HTR-8/SVneo (cell line): ENCODE measurements at regions not wholly inside any gene's neighbourhood (a gene's known extent, or its start where the extent isn't known, plus 50 kb on each side); places are given as distances from the start of the nearest gene placed in this dataset.
"Not testable (repeated sequence)": the region's sequence is repeated elsewhere in the genome, so short reads cannot be mapped to it uniquely, and the experiment has no call there.

ENCODE experiments used
- DNase-seq: peaks from one replicate; pipeline ENCODE4 v3.0.0; 2011; ENCODE audit warnings: low spot score, mixed read lengths; ENCODE audit not compliant: insufficient read length
- FAIRE-seq: peaks from 2 replicates; lab custom pipeline; 2011; peaks lifted over from hg19 to GRCh38; lab: Jason Lieb, UNC

DNA sequence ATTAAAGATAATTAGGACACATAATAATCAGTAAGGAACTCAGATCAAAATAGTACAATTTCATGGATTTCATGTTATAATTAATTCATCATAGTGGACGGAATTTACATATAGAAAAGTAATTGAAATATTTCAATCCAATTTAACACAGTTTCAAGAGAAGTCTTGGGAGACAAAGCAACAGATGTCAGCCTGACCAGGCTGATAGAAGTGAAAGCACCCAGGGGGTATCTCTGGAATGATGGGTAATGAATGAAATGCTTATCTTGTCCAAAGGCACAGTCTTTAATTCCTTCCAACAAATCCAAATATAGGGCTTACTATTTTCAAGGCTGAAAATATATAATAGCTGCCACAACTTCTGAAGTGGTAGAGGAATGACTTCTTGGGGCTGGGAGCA is 629.3 kb upstream of the RGMB start:
- FAIRE-seq (no peak), DNase-seq (no peak)

DNA sequence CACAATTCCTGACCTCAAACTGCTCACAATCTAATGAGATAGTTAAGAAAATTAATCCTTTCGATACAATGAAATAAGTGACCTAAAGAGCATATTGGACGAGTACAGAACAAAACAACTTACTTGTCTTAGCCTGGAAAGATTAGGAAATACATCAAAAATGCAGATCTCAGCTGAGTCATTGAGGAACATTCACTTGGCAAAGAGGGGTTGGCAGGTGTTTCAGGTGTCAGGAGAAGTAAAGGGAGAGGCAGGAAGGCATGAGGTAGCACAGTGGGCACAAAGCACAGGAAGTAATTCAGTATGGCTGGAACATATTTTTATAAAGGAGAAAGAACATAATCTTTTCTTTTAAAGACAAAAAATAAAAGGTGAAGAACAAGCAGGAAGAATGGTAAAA is 628.8 kb upstream of the RGMB start:
- DNase-seq: no peak
- no peak for FAIRE-seq

DNA sequence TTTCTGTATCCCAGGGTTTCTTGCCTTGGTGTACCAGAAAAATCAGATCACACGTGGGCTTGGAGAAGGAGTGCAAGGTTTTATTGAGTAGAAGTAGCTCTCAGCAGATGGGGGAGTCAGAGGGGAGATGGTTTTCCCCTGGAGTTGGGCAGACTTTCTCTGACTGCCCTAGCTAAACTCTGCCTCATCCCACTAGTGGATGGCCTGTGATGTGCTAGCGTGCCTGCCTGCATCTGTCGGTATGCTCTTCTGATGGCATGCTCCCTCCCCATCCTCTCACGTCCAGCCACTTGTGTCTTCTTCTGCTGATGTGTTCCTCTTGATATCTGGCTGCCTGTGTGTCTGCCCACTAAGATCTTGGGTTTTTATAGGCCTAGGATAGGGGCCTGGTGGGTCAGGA is 616.1 kb upstream of the RGMB start:
- FAIRE-seq (no peak), DNase-seq (no peak)

DNA sequence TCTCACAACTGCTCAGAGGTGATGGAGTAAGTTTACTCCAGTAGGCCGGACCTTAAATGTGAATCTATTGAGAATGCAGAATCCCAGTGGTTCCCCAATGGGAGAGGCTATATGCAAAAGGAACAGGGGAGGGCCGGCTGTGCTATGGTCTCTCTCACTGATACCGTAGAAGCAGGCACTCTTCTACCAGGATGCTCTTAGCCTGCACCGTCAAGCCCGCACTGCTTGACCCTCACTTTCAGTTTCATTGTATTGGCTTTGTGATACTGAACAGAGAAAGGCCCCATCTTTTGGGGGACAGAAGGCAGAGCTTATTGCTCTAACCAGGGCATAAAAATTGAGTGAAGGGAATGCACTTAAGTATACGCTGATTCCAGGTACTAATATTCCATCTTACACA is 615.0 kb upstream of the RGMB start:
- DNase-seq (no peak), FAIRE-seq (no peak)

DNA sequence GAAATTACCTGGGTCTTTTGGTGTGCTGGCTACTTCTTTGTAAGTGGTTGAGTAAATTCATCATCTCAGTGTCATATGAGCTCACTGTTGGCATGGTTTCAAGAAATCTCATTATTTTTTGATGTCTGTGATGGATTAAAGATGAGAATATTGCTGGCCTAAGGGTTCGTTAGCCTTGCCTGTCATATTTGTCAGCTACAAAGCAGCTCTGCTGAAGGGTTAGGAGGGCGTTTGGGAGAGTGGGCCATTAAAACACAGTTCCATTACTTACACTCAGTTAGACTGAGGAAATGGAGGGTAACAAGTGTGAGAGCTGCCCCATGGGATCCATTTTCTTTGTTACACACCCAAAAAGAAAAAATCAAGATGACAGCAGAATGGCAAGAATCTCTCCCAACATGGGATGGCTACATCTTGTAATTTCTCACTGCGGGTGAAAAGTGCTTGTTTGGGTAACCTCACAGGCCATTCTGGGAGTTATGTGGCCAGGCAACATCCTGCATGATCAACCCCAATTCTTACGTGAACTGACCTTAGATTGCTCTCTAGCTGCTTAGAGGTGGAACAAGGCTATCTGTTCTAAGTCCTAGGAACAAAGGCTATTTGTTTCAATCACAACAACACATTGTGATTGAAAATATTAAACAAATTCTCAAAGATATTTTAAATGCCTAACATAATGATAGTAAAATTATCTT is 609.5 kb upstream of the RGMB start:
- FAIRE-seq (no peak), DNase-seq (no peak)

DNA sequence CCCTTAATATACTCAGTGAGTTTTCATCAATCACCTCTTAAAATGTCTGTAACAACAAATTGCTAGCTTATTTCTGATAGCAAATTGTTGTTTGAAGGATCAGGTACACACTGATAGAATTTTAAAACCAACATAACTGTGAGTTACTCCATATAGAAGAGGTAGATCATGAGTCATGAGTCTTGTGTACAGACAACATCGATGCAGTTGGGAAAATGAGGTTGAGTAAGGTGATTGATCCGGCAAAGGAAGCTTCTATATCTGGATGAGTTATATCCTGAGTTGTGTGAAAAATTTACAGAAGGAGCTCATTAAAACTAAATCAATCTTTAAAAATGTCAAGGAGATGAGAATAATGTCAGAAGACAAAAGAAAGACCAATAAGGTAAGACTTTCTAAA is 604.6 kb upstream of the RGMB start:
- FAIRE-seq (peak; percentile 23), DNase-seq (no peak)

DNA sequence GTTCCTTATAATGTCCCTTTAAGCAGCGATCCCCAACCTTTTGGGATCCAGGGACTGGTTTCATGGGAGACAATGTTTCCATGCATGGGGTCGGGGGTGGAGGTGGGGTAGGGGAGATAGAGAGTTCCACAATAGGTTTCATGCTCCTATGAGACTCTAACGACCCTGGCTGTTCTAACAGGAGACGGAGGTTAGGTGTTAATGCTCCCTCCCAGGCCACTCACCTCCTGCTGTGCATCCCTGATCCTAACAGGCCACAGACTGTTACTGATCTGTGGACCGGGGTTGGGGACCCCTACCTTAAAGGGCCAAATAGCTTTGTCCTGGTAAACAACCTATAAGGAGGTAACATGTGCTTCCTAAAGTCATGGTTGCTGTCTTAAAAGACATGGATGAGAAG is 602.5 kb upstream of the RGMB start:
- DNase-seq (no peak), FAIRE-seq (no peak)

DNA sequence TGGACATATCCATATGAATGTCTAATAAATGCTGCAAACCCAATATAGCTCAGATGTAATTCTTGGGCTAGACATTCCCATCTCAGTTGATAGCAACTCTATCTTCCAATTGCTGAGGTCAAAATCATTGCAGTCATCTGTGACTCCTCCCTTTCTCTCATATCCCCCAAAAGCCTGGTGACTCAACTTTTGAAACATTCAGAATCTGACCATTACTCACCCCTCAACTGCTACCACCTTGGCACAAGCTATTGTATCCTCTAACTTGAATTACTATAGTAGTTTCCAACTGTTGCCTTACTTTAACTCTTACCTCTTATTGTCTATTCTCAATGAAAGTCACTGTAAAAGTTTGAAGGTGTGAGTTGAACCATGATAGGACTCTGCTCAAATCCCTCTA is 600.1 kb upstream of the RGMB start:
- FAIRE-seq (no peak), DNase-seq (no peak)

DNA sequence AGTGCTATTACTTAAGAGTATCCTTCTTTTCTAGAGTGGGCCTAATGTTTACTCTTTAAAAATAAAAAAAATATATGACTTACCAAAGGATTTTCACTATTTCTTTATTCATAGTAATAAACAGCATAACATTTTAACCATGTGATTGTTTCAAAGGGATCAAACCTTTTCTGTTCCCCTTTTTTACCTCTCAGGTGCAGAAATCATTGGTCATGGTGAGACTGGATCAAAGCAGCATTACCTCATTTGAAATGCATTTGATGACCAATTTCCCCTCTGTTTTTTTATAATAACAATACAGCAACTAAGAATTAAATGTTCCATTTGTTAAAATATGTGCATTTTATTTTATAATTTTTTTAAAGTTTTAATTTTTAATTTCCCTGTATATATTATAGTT is 598.0 kb upstream of the RGMB start:
- DNase-seq (no peak), FAIRE-seq (no peak)

DNA sequence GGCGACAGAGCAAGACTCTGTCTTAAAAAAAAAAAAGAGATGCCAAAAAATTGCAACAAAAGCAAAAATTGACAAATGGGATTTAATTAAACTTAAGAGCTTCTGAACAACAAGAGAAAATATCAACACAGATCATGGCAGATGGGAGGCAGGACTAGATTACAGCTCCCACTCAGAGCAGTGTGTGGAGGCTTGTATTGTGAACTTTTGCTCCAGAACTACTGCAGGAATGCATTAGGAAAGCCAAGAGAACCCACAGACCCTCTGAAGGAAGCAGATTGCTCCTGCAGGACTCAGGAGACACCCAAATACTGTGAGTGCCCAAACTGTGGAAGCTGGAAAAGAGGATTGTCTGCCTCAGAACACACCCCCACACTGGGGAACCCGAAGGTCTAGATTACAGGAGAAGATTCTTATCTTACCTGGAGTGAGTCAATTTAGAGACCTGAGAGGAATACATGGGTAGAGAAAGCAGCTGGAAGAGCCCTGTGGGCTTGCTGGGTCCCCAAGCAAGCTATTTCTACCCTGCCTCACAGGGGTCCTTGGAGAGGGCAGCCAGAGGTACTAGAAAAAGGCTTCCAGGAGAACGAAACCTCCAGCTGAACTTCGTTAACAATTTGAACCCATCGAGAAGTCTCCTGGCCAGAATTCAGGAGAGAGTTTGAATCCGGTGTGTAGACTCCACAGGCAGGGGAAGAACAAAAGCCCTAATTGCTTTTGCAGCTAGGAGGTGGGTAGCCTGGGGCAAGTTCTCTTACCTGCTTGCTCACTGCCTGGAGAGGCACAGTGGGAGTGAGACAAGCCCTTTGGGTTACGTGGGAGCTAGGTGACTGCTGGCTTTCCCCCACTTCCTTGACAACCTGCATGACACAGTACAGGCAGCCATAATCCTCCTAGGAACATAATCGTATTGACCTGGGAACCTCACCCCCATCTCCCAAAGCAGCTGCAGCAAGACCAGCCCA is 593.4 kb upstream of the RGMB start:
- DNase-seq: no peak
- no peak for FAIRE-seq

DNA sequence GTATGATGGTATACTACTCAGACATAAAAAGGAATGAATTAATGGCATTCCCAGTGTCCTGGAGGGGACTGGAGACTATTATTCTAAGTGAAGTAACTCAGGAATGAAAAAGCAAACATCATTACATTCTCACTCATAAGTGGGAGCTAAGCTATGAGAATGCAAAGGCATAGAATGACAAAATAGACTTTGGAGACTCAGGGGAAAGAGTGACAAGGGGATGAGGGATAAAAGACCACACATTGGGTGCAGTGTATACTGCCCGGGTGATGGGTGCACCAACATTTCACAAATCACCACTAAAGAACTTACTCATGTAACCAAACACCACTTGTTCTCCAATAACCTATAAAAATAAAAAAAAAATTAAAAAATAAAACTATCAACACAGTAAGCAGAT is 587.3 kb upstream of the RGMB start:
- DNase-seq: no peak
- no peak for FAIRE-seq

DNA sequence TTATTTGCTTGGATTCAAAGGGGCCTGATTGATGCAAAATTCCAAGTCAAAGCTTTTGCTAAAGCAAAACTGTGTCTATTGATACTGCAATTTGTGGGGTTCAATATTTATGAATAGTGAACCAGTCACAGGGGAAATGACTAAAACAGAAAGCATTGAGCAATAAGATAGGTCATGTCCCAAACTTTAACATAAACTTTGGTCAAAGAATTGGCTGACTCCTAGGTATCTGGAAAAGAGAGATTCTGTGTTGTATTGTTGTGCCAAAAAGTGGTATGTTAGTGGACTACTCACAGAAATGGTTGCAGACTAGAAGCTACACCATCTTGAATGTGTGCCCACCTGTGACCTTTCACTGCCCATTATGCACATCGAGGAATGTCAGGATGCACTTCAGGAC is 585.5 kb upstream of the RGMB start:
- peak; percentile 65 for FAIRE-seq
- DNase-seq: no peak

DNA sequence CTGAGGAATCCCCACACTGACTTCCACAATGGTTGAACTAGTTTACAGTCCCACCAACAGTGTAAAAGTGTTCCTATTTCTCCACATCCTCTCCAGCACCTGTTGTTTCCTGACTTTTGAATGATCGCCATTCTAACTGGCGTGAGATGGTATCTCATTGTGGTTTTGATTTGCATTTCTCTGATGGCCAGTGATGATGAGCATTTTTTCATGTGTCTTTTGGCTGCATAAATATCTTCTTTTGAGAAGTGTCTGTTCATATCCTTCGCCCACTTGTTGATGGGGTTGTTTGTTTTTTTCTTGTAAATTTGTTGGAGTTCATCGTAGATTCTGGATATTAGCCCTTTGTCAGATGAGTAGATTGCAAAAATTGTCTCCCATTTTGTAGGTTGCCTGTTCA is 583.1 kb upstream of the RGMB start:
- not testable (repeated sequence) for FAIRE-seq, DNase-seq

DNA sequence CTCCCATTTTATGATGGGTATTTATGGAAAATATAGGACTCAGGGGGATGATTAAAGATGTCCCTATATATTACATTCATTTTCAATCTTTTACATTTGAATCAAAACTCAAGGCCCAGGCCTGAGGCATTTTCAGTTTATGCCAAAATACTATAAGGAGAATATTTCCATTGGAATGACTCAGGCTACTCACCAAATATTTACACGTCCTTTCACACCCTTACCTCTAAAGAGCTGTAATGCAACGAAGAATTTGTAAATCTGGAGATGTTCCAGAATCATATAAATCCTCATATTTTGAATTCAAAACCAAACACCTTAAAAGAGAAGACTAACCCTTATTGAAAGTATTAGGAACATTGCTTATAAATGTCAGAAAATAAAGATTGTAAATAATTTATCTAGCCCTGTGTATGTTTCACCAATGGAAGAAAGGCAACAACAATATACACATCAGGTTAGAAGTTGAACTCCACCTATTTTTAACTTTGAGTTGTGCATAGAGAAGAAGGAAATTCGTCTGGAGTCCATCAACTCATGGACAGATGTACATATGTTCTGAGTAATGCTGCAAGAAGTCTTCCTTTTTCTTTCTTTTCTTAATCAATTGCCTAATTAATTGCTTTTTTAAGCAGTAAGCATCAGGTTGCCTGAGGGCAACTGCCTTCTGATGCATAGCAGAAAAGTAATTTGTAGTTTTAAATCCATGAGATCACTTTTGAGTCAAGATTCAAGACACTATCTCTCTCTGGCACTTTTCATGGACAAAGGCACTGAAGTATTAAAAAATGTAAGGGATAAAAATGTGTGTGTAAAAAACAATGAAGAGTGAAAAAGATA is 579.3 kb upstream of the RGMB start:
- DNase-seq (no peak), FAIRE-seq (no peak)

DNA sequence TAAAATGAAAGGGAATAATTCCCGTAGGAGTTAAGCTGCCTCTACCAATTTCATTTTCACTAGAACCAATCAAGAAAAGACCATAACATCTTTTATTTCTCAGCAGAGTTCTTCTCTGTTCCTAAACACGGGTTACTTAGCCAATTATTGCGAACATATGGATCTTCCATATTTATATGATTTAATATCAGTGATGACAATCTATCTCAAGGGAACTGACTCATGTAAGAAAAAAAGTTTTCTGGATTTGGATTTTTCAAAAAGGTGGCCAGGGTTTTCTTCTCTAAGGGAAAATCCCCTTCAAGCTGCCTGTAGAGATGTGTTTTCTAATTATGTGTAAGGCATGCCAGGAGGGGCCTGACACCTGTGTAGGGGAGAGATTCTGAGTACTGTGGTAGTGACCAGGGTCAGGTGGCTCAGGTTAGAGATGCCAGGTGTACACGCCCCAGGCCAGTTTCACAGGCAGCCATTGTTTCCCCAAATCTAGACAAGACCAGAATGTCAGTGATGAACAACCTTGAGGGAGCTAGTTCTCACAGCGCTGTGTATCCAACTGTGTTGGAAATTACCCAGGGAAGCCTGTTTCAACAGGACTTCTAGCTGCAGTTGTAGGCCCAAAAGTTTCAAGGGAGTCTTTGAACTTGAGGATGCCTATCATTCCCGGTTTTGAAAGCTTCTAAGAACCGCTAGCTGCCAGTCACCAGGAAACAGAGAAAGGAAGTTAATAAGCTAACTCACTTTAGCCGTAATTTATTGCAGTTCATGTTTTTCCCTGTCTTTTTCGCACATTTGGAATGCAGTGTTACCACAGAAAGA is 572.5 kb upstream of the RGMB start:
- FAIRE-seq (no peak), DNase-seq (no peak)

DNA sequence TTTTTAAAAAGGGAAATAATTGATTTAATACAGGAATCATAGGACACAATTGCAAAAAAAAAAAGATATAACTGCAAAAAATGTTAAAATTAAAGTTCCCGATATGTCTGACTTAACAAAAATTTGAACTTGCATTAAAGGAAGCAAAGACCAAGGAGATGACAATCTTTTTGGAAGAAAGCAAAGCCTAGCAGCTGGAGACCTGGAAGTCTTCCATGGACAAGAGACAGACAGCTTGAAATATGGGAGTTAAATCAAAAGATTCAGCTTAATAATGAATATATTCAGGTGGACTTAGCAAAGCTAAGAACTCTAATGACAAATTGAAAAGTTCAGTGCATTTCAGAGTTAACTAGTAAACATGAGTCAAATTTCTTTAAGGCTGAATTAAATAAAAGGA is 568.7 kb upstream of the RGMB start:
- FAIRE-seq: no peak
- DNase-seq: no peak

DNA sequence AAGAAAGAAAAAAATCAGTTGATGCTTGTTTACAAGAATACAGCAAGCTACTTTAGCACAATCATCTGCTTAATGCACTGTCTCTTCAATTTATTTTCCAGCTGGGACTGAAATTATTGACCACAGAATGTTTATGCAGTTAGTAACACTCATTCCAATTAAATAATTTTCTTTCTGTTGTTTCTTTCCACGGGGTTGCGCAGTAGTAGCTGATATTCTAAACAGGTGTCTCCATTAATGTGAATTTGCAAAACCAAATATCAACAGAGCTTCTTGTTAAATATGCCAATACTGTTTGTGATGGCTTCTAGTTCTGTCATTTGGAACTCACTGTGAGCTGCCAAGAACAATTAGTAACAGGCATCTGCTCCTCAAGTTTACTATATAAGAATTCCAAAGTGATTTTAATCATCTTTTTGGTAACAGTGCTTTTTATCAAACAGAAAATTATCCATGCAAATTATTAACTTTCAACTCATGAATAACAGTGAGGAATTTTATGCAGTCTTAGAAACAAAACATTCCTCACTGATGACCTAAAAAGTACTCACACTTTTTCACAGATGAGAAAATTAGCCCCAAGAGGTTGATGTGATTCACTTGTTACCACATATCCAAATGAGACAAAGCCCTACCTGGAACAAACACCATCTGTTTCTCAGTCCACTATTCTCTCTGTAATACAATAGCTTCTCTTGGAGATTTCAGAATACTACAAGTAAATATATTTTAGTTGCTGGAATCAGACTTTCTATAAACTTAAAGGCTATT is 567.6 kb upstream of the RGMB start:
- DNase-seq (no peak), FAIRE-seq (no peak)

DNA sequence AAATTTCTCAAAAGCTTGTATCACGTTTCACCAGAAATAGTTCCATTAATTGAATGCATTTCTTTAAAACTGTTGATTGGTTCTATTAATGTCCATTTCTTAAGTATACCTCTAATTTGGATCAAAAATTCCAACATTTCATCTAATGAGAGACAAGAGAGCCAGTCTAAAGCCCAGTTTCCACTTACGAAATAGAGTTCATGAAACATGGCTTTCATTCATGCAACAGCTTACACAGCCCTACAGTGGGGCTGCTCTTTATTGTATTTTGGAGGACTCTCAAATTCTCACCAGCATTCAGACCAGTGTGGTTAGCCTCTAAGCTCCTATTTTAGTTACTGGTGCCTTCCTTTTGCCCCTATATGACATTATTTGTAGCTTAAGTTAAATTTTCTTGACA is 566.9 kb upstream of the RGMB start:
- DNase-seq (no peak), FAIRE-seq (no peak)

DNA sequence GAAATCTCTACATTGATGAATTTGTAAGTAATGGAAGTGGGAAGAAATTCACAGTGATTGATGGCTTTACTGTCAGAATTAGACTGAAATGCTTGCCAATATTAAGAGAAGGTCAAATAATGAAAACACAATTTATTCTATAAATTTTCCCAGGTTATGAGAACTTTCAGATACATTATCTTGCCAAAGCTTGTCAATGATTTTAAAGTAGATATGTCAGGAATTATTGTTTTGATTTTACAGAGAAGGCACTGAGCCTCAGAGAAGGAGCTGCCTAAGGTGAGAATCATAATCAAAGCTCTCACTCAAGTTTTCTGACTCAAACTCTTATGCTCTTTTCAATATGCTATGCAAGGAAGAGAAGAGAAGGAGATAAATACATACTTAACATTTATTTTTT is 564.0 kb upstream of the RGMB start:
- DNase-seq (no peak), FAIRE-seq (no peak)
